SU-DHL-6 (cell line): ENCODE measurements at regions not wholly inside any gene's neighbourhood (a gene's known extent, or its start where the extent isn't known, plus 50 kb on each side); places are given as distances from the start of the nearest gene placed in this dataset.

Experiments
- EZH2phosphoT487 ChIP-seq: fragments of 200-600 bp; sonication (generic), shearing (Covaris generic); conservative IDR thresholded peaks from 2 replicates; pipeline ENCODE4 v1.6.1; 2018; ENCODE audit warnings: mild to moderate bottlenecking, antibody characterized with exemption, low read length, moderate library complexity, mixed read lengths
- TF ChIP-seq, protein P1 (sequence below): fragments of 200-600 bp; sonication (generic); IDR thresholded peaks from one replicate; pipeline ENCODE4 v1.5.1; 2017; ENCODE audit warnings: antibody characterized with exemption, mild to moderate bottlenecking, low read length, moderate library complexity; ENCODE audit not compliant: insufficient read depth, poor library complexity, severe bottlenecking

DNA sequence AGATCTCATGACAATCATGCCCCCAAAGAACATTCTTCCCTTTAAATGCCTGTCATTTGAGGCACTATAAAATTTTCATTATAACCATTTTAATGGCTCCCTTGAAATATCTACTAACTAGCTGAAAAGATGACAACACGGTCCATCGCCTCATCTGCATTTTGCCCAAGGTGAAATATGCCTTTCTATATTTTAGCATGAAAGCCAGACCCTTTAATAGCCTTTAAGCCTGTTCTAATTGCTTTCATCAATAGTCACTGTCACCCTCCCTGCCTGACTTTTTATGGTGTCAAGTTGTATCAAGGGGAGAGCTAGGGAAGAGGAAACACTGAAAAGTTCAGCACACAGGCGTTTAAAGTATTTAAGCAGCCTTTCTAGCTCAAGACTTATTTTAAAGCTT is 144.1 kb upstream of the PRICKLE2 start:
- TF ChIP-seq, protein P1, sequence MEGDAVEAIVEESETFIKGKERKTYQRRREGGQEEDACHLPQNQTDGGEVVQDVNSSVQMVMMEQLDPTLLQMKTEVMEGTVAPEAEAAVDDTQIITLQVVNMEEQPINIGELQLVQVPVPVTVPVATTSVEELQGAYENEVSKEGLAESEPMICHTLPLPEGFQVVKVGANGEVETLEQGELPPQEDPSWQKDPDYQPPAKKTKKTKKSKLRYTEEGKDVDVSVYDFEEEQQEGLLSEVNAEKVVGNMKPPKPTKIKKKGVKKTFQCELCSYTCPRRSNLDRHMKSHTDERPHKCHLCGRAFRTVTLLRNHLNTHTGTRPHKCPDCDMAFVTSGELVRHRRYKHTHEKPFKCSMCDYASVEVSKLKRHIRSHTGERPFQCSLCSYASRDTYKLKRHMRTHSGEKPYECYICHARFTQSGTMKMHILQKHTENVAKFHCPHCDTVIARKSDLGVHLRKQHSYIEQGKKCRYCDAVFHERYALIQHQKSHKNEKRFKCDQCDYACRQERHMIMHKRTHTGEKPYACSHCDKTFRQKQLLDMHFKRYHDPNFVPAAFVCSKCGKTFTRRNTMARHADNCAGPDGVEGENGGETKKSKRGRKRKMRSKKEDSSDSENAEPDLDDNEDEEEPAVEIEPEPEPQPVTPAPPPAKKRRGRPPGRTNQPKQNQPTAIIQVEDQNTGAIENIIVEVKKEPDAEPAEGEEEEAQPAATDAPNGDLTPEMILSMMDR, result no peak
- no peak for TF ChIP-seq EZH2phosphoT487
